ENCODE measurements at regions not wholly inside any gene's neighbourhood (a gene's known extent, or its start where the extent isn't known, plus 50 kb on each side); places are given as distances from the start of the nearest gene placed in this dataset.

- no peak for TF ChIP-seq CTCF (IDR thresholded peaks at IDR 0.05)
- TF ChIP-seq POLR2A (IDR thresholded peaks at IDR 0.05): no peak
Measured at GRCh38 chr5:158023266-158023665, 164.3 kb upstream of the CLINT1 start.

All from Peyer's patch (tissue), 4 donors.